Activated naive CD8-positive, alpha-beta T cell treated with anti-CD3 and anti-CD28 coated beads, Interleukin-2, amount 50 U/mL, for 24 hours (primary cell): ENCODE measurements at regions not wholly inside any gene's neighbourhood (a gene's known extent, or its start where the extent isn't known, plus 50 kb on each side); places are given as distances from the start of the nearest gene placed in this dataset.
"Not testable (repeated sequence)": the region's sequence is repeated elsewhere in the genome, so short reads cannot be mapped to it uniquely, and the experiment has no call there.

Source experiments
- ATAC-seq: fragments of 150-1000 bp; cut with Tn5 transposase; one replicate; pipeline ENCODE4 v1.10.0; 2021
- DNase-seq: peaks from one replicate; pipeline ENCODE4 v3.0.0; 2021
- H3K27ac Mint-ChIP-seq: one replicate; pipeline ENCODE4 v1.8.0; 2021; ENCODE audit warnings: mild to moderate bottlenecking, mixed read lengths
- H3K27me3 Mint-ChIP-seq: one replicate; pipeline ENCODE4 v1.8.0; 2021; ENCODE audit warnings: mixed read lengths
- H3K36me3 Mint-ChIP-seq: one replicate; pipeline ENCODE4 v1.8.0; 2021; ENCODE audit warnings: low read depth, mixed read lengths
- H3K4me1 Mint-ChIP-seq: one replicate; pipeline ENCODE4 v1.8.0; 2021; ENCODE audit warnings: mixed read lengths
- H3K4me3 Mint-ChIP-seq: one replicate; pipeline ENCODE4 v1.8.0; 2021; ENCODE audit warnings: mild to moderate bottlenecking, moderate library complexity, mixed read lengths
- H3K9me3 Mint-ChIP-seq: one replicate; pipeline ENCODE4 v1.8.0; 2021; ENCODE audit warnings: mixed read lengths

DNA sequence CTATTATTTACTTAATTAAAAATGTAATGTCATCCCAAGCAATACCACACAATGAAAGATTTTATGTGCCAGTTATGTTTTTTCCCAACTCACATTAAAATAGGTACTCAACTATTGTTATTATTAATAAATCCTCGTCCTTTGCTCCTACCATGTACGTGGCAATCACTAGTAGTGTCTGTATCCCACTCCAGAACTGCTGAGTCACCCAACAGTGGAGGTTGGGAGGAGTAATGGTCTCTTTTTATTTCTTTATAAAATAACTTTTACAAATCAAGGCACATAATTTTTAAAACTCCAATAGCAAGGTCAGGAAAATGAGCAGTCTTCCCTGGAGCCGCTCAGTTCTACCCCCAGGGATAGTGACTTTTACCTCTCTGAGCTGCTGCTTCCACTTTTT lies 273.5 kb upstream of the PLPP4 start:
- Mint-ChIP-seq H3K9me3 (no peaks in the 10 kb centered on the region), H3K27ac (no peak overlapping the region), H3K4me1 (no peaks in the 10 kb centered on the region), H3K36me3 (no peaks in the 10 kb centered on the region), H3K4me3 (no peak overlapping the region), H3K27me3 (no peaks in the 10 kb centered on the region)
- ATAC-seq = no peak
- no peak for DNase-seq

- H3K4me1 Mint-ChIP-seq = no peaks in the 10 kb centered on the region
- H3K27me3 Mint-ChIP-seq = no peaks in the 10 kb centered on the region
- H3K4me3 Mint-ChIP-seq = no peak overlapping the region
- ATAC-seq = no peak
- no peak overlapping the region for H3K27ac Mint-ChIP-seq
- H3K9me3 Mint-ChIP-seq = no peaks in the 10 kb centered on the region
- no peaks in the 10 kb centered on the region for H3K36me3 Mint-ChIP-seq
- DNase-seq = no peak
Observed at GRCh38 chr10:120184547-120185337, 272.3 kb upstream of the PLPP4 start.

- Mint-ChIP-seq H3K27me3 (no peaks in the 10 kb centered on the region), H3K27ac (no peak overlapping the region), H3K9me3 (no peaks in the 10 kb centered on the region), H3K4me3 (no peak overlapping the region), H3K36me3 (no peaks in the 10 kb centered on the region), H3K4me1 (no peaks in the 10 kb centered on the region)
- DNase-seq (no peak), ATAC-seq (no peak)
Observed at GRCh38 chr10:120186506-120186905, 270.5 kb upstream of the PLPP4 start.

- ATAC-seq, H3K4me1 Mint-ChIP-seq, H3K27me3 Mint-ChIP-seq, H3K9me3 Mint-ChIP-seq, H3K36me3 Mint-ChIP-seq, H3K4me3 Mint-ChIP-seq, DNase-seq, H3K27ac Mint-ChIP-seq: not testable (repeated sequence)
Observed at GRCh38 chr10:120187168-120187567, 269.9 kb upstream of the PLPP4 start.

GRCh38 chr10:120188950-120189349 lies 268.1 kb upstream of the PLPP4 start:
- H3K27me3 Mint-ChIP-seq = peaks cover 3% of the 10 kb centered on the region
- no peaks in the 10 kb centered on the region for H3K4me1 Mint-ChIP-seq
- DNase-seq (no peak), ATAC-seq (no peak)
- no peak overlapping the region for H3K27ac Mint-ChIP-seq
- H3K9me3 Mint-ChIP-seq = no peaks in the 10 kb centered on the region
- H3K36me3 Mint-ChIP-seq = no peaks in the 10 kb centered on the region
- H3K4me3 Mint-ChIP-seq = no peak overlapping the region

GRCh38 chr10:120195984-120196712 lies 260.9 kb upstream of the PLPP4 start:
- H3K36me3 Mint-ChIP-seq = no peaks in the 10 kb centered on the region
- H3K27ac Mint-ChIP-seq = no peak overlapping the region
- no peaks in the 10 kb centered on the region for H3K4me1 Mint-ChIP-seq
- no peaks in the 10 kb centered on the region for H3K9me3 Mint-ChIP-seq
- H3K4me3 Mint-ChIP-seq = no peak overlapping the region
- DNase-seq (no peak), ATAC-seq (no peak)
- H3K27me3 Mint-ChIP-seq = peaks cover 3% of the 10 kb centered on the region

DNA sequence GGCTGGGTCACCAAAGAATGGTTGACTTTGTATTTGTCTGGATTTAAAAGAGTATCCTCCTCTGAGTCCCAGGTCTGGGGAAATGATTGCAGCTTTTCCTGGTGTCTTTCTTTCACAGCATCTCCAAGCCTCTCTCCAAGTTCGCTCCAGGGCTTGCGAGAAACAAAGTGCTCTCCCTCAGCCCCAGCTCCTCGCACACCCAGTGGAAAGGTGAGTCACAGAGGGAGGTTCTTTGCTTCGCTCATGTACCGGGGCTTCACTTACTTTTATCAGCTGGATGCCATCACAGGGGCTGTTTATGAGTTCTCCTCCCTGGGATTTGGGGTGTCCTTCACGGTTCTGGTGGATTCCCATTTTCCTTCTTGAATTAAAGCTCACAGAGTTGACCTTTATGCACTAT lies 252.2 kb upstream of the PLPP4 start:
- Mint-ChIP-seq H3K27ac (no peak overlapping the region), H3K4me3 (no peak overlapping the region)
- ATAC-seq = no peak

DNA sequence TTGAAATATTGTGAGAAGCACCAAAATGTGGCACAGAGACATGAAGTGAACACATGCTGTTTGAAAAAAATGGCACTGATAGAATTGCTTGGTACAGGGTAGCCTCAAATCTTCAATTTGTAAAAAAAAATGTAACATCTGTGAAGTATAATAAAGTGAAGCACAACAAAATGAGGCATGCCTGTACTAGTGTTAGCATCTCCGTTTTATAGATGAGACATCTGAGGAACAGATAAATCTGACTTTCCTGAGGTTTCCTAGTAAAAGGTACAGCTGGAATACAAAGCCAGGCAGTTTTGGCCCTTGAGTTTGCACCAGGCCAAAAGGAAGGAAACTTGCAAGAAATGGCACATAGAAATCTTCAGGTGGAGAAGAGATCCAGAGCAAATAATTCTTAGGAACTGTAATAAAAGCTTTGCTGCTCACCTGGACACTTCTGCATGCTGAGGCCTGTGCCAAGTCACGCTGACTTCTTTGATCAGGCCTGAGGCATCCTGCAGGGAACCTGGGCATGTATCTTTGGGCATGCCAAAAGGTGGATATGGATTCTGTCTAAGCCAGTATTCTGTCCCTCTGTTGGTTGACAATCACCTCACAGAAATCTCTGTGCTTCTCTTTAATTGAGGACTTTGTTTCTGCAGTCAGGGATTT lies 251.5 kb upstream of the PLPP4 start:
- H3K9me3 Mint-ChIP-seq = no peaks in the 10 kb centered on the region
- H3K27ac Mint-ChIP-seq = no peak overlapping the region
- H3K36me3 Mint-ChIP-seq = no peaks in the 10 kb centered on the region
- H3K27me3 Mint-ChIP-seq = peaks cover 2% of the 10 kb centered on the region
- DNase-seq (no peak), ATAC-seq (no peak)
- H3K4me1 Mint-ChIP-seq = no peaks in the 10 kb centered on the region
- H3K4me3 Mint-ChIP-seq = no peak overlapping the region

More for the DNA sequence above, 252.2 kb upstream of the PLPP4 start:
- Mint-ChIP-seq H3K27me3 (peaks cover 2% of the 10 kb centered on the region), H3K9me3 (no peaks in the 10 kb centered on the region), H3K4me1 (no peaks in the 10 kb centered on the region), H3K36me3 (no peaks in the 10 kb centered on the region)
- no peak for DNase-seq

DNA sequence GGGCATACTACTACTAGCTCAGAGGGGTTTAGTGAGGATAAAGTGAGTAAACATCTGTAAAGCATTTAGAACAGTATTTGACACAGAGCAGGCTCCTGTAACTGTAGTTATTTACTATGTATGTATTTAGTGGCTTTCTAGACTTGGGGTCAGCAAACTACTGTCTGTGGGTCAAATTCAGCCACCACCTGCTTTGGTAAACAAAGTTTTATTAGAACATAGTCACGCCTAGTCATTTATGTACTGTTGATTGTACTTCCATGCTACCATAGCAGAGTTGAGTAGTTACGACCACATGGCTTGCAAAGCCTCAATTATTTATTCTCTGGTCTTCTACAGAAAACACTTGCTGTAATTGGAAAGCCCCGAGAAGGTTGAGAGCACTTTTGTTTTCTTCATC lies 248.5 kb upstream of the PLPP4 start:
- Mint-ChIP-seq H3K4me3 (no peak overlapping the region), H3K9me3 (no peaks in the 10 kb centered on the region), H3K27ac (no peak overlapping the region), H3K36me3 (no peaks in the 10 kb centered on the region), H3K4me1 (no peaks in the 10 kb centered on the region), H3K27me3 (peaks cover 2% of the 10 kb centered on the region)
- ATAC-seq (no peak), DNase-seq (no peak)

- H3K36me3 Mint-ChIP-seq = no peaks in the 10 kb centered on the region
- peaks cover 2% of the 10 kb centered on the region for H3K27me3 Mint-ChIP-seq
- no peaks in the 10 kb centered on the region for H3K4me1 Mint-ChIP-seq
- H3K27ac Mint-ChIP-seq = no peak overlapping the region
- ATAC-seq (no peak), DNase-seq (no peak)
- no peak overlapping the region for H3K4me3 Mint-ChIP-seq
- no peaks in the 10 kb centered on the region for H3K9me3 Mint-ChIP-seq
Observed at GRCh38 chr10:120209124-120209762, 247.8 kb upstream of the PLPP4 start.

DNA sequence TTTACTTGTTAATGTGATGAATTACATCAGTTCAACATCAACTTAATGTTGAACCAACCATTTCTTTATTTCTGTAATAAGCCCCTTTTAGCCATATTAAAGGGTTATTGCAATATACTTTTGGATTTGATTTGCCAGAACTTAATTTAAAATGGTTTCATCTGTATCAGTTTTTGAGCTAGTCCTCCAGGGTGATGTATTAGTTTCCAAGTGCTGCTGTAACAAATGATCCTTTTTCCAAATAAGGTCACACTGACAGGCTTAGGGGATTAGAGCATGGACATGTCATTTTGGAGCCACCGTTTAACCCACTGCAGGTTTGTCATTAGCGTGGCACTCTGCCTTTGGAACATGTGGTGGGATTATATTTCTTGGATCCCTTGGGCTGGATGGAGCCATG lies 244.8 kb upstream of the PLPP4 start:
- no peaks in the 10 kb centered on the region for H3K36me3 Mint-ChIP-seq
- no peak overlapping the region for H3K27ac Mint-ChIP-seq
- H3K4me3 Mint-ChIP-seq = no peak overlapping the region
- H3K27me3 Mint-ChIP-seq = no peaks in the 10 kb centered on the region
- ATAC-seq (no peak), DNase-seq (no peak)
- no peaks in the 10 kb centered on the region for H3K9me3 Mint-ChIP-seq
- no peaks in the 10 kb centered on the region for H3K4me1 Mint-ChIP-seq

DNA sequence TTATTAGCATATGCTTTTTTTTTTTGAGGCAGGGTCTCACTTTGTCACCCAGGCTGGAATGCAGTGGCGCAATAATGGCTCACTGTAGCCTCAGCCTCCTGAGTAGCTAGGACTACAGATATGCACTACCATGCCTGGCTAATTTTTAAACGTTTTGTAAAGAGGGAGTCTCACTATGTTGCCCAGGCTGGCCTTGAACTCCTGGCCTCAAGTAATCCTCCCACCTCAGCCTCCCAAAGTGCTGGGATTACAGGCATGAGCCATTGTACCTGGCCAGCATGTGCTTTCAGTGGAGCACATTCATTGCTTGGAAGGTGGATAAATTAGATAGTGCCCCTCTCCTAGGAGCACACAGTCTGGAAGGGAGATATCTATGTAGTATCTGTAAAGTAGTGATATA lies 243.7 kb upstream of the PLPP4 start:
- H3K27ac Mint-ChIP-seq, H3K4me1 Mint-ChIP-seq, H3K4me3 Mint-ChIP-seq, H3K9me3 Mint-ChIP-seq, H3K27me3 Mint-ChIP-seq, H3K36me3 Mint-ChIP-seq, ATAC-seq, DNase-seq: not testable (repeated sequence)

DNA sequence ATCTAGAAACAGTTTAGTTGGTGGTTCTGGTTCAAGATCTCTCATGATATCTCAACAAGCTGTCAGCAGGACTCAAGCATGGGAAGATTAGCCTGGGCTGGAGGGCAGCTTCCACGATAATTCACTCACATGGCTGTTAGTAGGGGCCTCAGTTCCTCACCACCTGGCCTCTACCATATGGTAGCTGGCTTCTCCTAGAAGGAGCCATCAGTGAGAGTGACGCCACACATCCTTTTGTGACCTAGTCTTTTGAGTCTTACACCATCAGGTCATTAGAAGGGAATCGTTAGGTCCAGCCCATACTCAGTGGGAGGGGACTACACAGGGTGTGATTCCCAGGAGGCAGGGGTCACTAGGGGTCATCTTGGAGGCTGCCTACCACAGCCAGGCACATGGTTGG lies 239.3 kb upstream of the PLPP4 start:
- no peaks in the 10 kb centered on the region for H3K4me1 Mint-ChIP-seq
- DNase-seq (no peak), ATAC-seq (no peak)
- no peak overlapping the region for H3K4me3 Mint-ChIP-seq
- no peak overlapping the region for H3K27ac Mint-ChIP-seq
- no peaks in the 10 kb centered on the region for H3K36me3 Mint-ChIP-seq
- H3K27me3 Mint-ChIP-seq = no peaks in the 10 kb centered on the region
- no peaks in the 10 kb centered on the region for H3K9me3 Mint-ChIP-seq

DNA sequence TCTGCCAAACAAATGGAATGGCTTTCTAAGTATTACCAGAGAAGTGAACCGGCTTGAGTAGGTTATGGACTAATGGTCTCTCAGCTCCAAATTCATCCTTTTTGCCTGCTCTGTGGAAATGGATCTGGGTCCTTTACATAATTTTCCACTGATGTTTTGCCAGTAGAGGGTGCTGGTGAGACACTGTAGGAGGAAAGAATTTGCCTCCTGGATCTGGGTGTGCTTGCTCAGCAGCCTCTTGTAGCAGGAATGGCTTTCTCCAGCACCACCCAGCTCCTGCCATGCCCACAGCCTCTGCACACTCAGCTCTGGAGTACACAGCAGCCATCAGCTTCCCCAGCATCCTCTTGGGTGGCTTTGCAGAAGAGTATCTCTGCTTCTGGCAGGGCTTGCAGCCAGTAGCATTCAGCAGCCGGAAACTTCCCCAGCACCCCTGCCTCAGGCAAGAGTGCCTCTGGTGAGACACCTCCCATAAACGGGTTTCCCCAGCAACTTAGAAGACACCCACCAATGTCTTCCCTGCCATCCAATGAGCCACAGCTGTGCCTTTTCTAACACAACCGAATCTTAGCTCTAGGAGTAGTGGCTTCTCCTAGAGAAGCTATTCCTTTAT lies 235.0 kb upstream of the PLPP4 start:
- H3K36me3 Mint-ChIP-seq = no peaks in the 10 kb centered on the region
- H3K27ac Mint-ChIP-seq = no peak overlapping the region
- ATAC-seq (no peak), DNase-seq (no peak)
- no peak overlapping the region for H3K4me3 Mint-ChIP-seq
- H3K27me3 Mint-ChIP-seq = no peaks in the 10 kb centered on the region
- H3K4me1 Mint-ChIP-seq = no peaks in the 10 kb centered on the region
- no peaks in the 10 kb centered on the region for H3K9me3 Mint-ChIP-seq
